ENCODE measurements at regions not wholly inside any gene's neighbourhood (a gene's known extent, or its start where the extent isn't known, plus 50 kb on each side); places are given as distances from the start of the nearest gene placed in this dataset.

DNA sequence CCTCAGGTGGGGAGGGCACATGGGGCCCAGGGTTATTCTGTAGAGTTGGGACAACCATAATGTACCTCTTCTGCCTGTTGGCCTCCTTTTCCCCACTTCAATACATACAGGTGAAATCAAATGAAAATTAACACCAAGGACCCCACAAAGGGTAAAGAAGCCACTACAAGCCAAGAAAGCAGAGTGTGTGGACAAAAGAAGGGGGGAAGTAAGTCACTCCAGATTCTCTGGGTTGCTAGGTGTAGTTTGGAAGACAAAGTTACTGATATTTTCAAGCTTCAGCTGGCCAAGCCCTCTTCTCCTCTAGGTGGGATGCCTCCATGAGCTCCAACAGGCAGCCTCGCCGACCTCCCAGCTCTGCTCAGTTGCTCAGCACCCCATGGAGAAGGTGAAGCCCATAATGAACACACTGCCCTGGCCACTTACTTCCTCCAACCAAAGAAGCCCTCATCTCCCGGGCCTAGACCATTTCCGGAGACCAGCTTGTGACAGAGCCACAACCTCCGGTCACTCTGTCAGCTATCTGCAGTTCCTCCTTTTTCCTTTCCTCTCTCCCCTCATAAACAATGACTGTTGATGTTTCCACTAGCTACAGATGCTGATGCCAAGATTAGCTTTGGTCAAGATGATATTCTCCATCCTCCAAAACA is 66.8 kb upstream of the MED4 start:
- no peaks in the 10 kb centered on the region for H3K27me3 ChIP-seq (ENCODE audit: control insufficient read depth in 3 of 3, insufficient read depth in 3 of 3, low read length in 3 of 3)
- 77 to 97% (median 88%) methylated on average over 5 of the region's 5 CpGs for WGBS, 3 donors
- peak overlapping the region in 1 of 3 donors; percentile 72 for H3K27ac ChIP-seq (ENCODE audit: low read depth in 1 of 3, low read length in 2 of 3)
- H3K9me3 ChIP-seq (ENCODE audit: control insufficient read depth in 2 of 2, insufficient read depth in 1 of 2, low read depth in 1 of 2, low read length in 1 of 2), result no peaks in the 10 kb centered on the region
- no peak overlapping the region for H3K4me3 ChIP-seq (ENCODE audit: low read depth in 1 of 3, low read length in 3 of 3)
- no peaks in the 10 kb centered on the region for H3K36me3 ChIP-seq (ENCODE audit: control insufficient read depth in 3 of 3, insufficient read depth in 2 of 3, low read depth in 1 of 3, low read length in 3 of 3)
- H3K4me1 ChIP-seq (ENCODE audit: control insufficient read depth in 3 of 3, insufficient read depth in 2 of 3, low read depth in 1 of 3, low read length in 2 of 3), result peaks cover 0 to 3% (median 0%) of the 10 kb centered on the region in 3 donors
- FAIRE-seq (no peak), DNase-seq (no peak)

DNA sequence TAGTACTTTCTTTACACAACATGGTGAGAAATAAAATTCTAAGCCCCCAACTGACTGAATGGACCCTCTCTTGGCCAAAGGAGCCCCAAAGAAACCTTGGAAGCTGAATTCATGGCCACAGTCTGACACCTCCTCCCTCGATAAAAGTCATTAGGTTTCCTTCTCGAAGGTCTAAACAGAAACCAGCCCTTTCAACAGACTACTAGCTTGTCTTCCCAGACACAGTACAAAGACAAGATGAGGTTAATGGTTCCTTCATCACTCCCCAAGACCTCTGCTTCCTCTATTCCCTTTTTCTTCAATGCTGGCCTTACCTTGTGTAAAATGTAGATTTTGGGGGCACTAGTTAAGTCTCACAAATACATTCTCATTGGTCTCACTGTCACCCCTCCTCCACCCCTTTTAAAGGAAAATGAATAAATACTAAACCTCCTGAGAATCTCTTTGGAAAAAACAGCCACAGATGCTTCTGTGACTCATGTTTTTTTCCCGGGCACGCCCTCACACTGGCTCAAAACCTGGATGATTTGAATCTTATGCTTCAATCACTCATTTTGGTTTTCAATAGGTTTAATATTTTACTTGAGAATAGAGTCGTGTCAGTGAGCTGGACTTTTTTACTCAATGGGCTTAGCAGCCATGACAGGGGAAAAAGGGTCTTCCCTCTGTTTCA is 65.8 kb upstream of the MED4 start:
- no peak for FAIRE-seq
- 62 to 71% (median 66%) methylated on average over 5 of the region's 5 CpGs for WGBS, 3 donors
- Histone ChIP-seq H3K27me3 (ENCODE audit: control insufficient read depth in 3 of 3, insufficient read depth in 3 of 3, low read length in 3 of 3) (no peaks in the 10 kb centered on the region), H3K27ac (ENCODE audit: low read depth in 1 of 3, low read length in 2 of 3) (peak overlapping the region in 2 of 3 donors; percentile 16 to 72), H3K4me1 (ENCODE audit: control insufficient read depth in 3 of 3, insufficient read depth in 2 of 3, low read depth in 1 of 3, low read length in 2 of 3) (peaks cover 0 to 3% (median 0%) of the 10 kb centered on the region in 3 donors), H3K36me3 (ENCODE audit: control insufficient read depth in 3 of 3, insufficient read depth in 2 of 3, low read depth in 1 of 3, low read length in 3 of 3) (no peaks in the 10 kb centered on the region), H3K4me3 (ENCODE audit: low read depth in 1 of 3, low read length in 3 of 3) (no peak overlapping the region), H3K9me3 (ENCODE audit: control insufficient read depth in 2 of 2, insufficient read depth in 1 of 2, low read depth in 1 of 2, low read length in 1 of 2) (no peaks in the 10 kb centered on the region)
- no peak for DNase-seq

DNA sequence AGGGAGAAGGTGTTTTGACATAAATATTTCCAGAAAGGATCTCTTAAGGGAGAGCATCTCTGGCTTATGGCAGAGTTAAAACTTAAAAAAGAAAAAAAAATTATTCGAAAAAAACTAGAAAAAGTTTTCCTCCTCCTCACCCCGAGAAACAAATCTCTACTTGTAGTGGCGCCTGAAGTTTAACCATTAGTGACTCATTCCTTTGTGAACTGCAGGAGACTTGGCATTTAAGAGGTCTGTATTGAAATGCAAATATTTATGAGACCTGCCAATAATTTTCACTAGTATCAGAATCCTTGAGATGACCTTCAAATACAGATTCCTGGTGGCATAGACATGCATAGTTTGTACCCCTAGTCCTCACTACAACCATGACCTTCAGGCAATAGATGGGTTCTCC is 64.9 kb upstream of the MED4 start:
- H3K36me3 ChIP-seq (ENCODE audit: control insufficient read depth in 3 of 3, insufficient read depth in 2 of 3, low read depth in 1 of 3, low read length in 3 of 3), result no peaks in the 10 kb centered on the region
- H3K4me1 ChIP-seq (ENCODE audit: control insufficient read depth in 3 of 3, insufficient read depth in 2 of 3, low read depth in 1 of 3, low read length in 2 of 3), result peaks cover 0 to 4% (median 0%) of the 10 kb centered on the region in 3 donors
- H3K4me3 ChIP-seq (ENCODE audit: low read depth in 1 of 3, low read length in 3 of 3), result no peak overlapping the region
- no peaks in the 10 kb centered on the region for H3K27me3 ChIP-seq (ENCODE audit: control insufficient read depth in 3 of 3, insufficient read depth in 3 of 3, low read length in 3 of 3)
- H3K9me3 ChIP-seq (ENCODE audit: control insufficient read depth in 2 of 2, insufficient read depth in 1 of 2, low read depth in 1 of 2, low read length in 1 of 2), result no peaks in the 10 kb centered on the region
- no peak for DNase-seq
- H3K27ac ChIP-seq (ENCODE audit: low read depth in 1 of 3, low read length in 2 of 3), result no peak overlapping the region
- 60 to 76% (median 68%) methylated on average over 3 of the region's 3 CpGs for WGBS, 3 donors
- no peak for FAIRE-seq

DNA sequence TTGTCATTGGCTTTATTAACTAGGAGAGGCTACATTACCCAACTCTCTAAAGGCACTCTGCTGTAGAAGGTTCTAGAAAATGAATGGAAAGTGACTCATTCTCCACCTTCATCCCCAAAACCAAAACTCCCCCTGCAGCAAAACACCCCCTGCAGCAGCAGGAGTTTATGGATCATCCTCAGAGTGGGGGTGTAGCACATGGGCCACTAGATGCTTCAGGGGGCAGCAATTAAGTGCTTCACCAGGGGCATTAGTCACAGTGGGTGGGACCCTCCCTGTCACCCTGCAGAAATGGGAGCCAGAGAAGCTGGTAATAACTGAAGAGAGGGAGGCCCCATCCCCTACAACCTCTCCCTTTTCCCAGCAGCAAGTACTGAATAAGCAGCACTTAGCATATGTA is 64.5 kb upstream of the MED4 start:
- Histone ChIP-seq H3K9me3 (ENCODE audit: control insufficient read depth in 2 of 2, insufficient read depth in 1 of 2, low read depth in 1 of 2, low read length in 1 of 2) (no peaks in the 10 kb centered on the region), H3K4me1 (ENCODE audit: control insufficient read depth in 3 of 3, insufficient read depth in 2 of 3, low read depth in 1 of 3, low read length in 2 of 3) (peaks cover 0 to 6% (median 0%) of the 10 kb centered on the region in 3 donors), H3K4me3 (ENCODE audit: low read depth in 1 of 3, low read length in 3 of 3) (no peak overlapping the region), H3K36me3 (ENCODE audit: control insufficient read depth in 3 of 3, insufficient read depth in 2 of 3, low read depth in 1 of 3, low read length in 3 of 3) (no peaks in the 10 kb centered on the region), H3K27me3 (ENCODE audit: control insufficient read depth in 3 of 3, insufficient read depth in 3 of 3, low read length in 3 of 3) (no peaks in the 10 kb centered on the region), H3K27ac (ENCODE audit: low read depth in 1 of 3, low read length in 2 of 3) (no peak overlapping the region)
- FAIRE-seq, result no peak
- DNase-seq, result no peak

DNA sequence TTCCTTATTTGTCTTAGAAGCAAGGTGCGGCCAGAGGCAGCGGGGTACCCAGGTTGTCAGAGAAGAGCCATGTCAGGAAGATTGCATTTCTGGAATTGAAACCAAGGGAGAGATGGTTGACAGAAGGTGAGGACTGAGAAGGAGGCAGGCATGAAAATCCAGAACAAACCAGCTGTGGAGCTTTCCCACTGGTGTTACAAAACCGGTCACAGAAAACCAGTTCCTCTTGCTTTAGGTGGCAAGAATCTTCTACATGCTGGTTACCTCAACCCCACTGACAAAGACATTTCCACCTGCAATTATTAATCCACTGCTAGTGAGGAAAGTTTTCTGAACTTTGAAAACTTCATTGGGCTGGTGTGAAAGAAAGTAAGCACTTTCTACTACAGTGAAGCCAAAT is 64.0 kb upstream of the MED4 start:
- no peaks in the 10 kb centered on the region for H3K27me3 ChIP-seq (ENCODE audit: control insufficient read depth in 3 of 3, insufficient read depth in 3 of 3, low read length in 3 of 3)
- no peaks in the 10 kb centered on the region for H3K9me3 ChIP-seq (ENCODE audit: control insufficient read depth in 2 of 2, insufficient read depth in 1 of 2, low read depth in 1 of 2, low read length in 1 of 2)
- 38 to 74% (median 64%) methylated on average over 3 of the region's 3 CpGs for WGBS, 3 donors
- DNase-seq, result no peak
- FAIRE-seq, result no peak
- H3K4me3 ChIP-seq (ENCODE audit: low read depth in 1 of 3, low read length in 3 of 3), result no peak overlapping the region
- peak overlapping the region in 1 of 3 donors; percentile 92 for H3K27ac ChIP-seq (ENCODE audit: low read depth in 1 of 3, low read length in 2 of 3)
- no peaks in the 10 kb centered on the region for H3K36me3 ChIP-seq (ENCODE audit: control insufficient read depth in 3 of 3, insufficient read depth in 2 of 3, low read depth in 1 of 3, low read length in 3 of 3)
- H3K4me1 ChIP-seq (ENCODE audit: control insufficient read depth in 3 of 3, insufficient read depth in 2 of 3, low read depth in 1 of 3, low read length in 2 of 3), result peaks cover 0 to 6% (median 0%) of the 10 kb centered on the region in 3 donors

DNA sequence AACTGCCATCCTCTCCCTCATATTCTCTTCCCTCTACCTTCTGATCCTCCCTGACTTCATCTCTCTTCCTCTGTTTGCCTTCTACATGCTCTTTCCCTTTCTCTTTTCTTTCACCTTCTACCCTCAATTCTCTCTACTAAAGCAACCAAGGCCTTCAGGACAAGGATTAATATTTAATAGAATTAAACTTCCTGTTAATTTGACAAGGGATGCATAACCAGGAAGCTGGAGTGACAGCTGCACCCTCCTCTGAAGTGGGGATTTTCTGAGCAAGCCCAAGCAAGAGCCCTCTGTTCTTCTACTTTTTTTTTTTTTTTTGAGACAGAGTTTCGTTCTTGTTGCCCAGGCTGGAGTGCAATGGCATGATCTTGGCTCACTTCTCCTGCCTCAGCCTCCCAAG is 63.4 kb upstream of the MED4 start:
- H3K27ac ChIP-seq (ENCODE audit: low read depth in 1 of 3, low read length in 2 of 3), result peak overlapping the region in 2 of 3 donors; percentile 72 to 92
- 17 to 38% (median 24%) methylated on average over 1 of the region's 1 CpG for WGBS, 3 donors
- FAIRE-seq (no peak), DNase-seq (peak; percentile 21 to 70)
- no peaks in the 10 kb centered on the region for H3K36me3 ChIP-seq (ENCODE audit: control insufficient read depth in 3 of 3, insufficient read depth in 2 of 3, low read depth in 1 of 3, low read length in 3 of 3)
- no peaks in the 10 kb centered on the region for H3K9me3 ChIP-seq (ENCODE audit: control insufficient read depth in 2 of 2, insufficient read depth in 1 of 2, low read depth in 1 of 2, low read length in 1 of 2)
- H3K27me3 ChIP-seq (ENCODE audit: control insufficient read depth in 3 of 3, insufficient read depth in 3 of 3, low read length in 3 of 3), result no peaks in the 10 kb centered on the region
- H3K4me3 ChIP-seq (ENCODE audit: low read depth in 1 of 3, low read length in 3 of 3), result no peak overlapping the region
- peaks cover 0 to 6% (median 0%) of the 10 kb centered on the region in 3 donors for H3K4me1 ChIP-seq (ENCODE audit: control insufficient read depth in 3 of 3, insufficient read depth in 2 of 3, low read depth in 1 of 3, low read length in 2 of 3)

DNA sequence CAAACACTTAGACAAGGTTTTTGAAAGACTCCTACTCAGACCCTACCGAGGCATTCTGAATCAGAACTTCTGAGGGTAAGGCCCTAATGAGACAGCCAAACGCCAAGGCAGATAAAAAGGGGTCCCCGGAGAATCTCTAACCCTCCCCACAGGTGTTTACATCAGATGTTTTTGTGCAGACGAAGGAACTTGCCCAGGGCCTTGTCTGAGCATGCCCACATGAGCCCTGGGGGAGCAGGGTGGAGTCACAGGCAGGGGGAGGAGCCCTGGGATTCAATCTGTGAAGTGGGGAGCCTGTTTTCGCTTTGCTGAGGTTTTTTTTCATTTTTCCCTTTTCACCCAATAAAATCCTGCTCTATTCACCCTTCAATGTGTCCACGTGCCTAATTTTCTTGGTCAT is 61.6 kb upstream of the MED4 start:
- H3K36me3 ChIP-seq (ENCODE audit: control insufficient read depth in 3 of 3, insufficient read depth in 2 of 3, low read depth in 1 of 3, low read length in 3 of 3), result no peaks in the 10 kb centered on the region
- 60 to 83% (median 66%) methylated on average over 6 of the region's 6 CpGs for WGBS, 3 donors
- FAIRE-seq (no peak), DNase-seq (peak in 1 of 2 donors; percentile 44)
- no peaks in the 10 kb centered on the region for H3K27me3 ChIP-seq (ENCODE audit: control insufficient read depth in 3 of 3, insufficient read depth in 3 of 3, low read length in 3 of 3)
- H3K27ac ChIP-seq (ENCODE audit: low read depth in 1 of 3, low read length in 2 of 3), result peak overlapping the region in 2 of 3 donors; percentile 5 to 84
- no peaks in the 10 kb centered on the region for H3K9me3 ChIP-seq (ENCODE audit: control insufficient read depth in 2 of 2, insufficient read depth in 1 of 2, low read depth in 1 of 2, low read length in 1 of 2)
- H3K4me3 ChIP-seq (ENCODE audit: low read depth in 1 of 3, low read length in 3 of 3), result no peak overlapping the region
- peaks cover 0 to 6% (median 0%) of the 10 kb centered on the region in 3 donors for H3K4me1 ChIP-seq (ENCODE audit: control insufficient read depth in 3 of 3, insufficient read depth in 2 of 3, low read depth in 1 of 3, low read length in 2 of 3)

DNA sequence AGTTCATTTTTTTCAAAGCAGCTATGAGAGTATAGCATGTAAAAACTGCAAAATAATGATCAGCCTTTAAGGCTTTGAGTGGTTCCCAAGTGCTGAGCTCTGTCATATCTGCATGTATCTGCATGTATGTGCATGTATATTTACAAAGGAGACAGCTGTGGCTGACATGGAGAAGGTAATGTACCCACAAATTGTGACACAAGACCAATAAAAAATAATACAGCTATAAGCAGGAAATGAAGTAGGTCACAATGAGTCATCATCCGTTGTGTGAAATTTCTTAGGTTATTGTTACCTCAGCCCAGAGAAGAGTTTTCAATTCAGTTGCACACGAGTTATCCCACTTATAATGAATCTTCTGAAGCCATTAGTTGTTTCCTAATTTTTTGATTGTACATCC is 60.9 kb upstream of the MED4 start:
- no peaks in the 10 kb centered on the region for H3K27me3 ChIP-seq (ENCODE audit: control insufficient read depth in 3 of 3, insufficient read depth in 3 of 3, low read length in 3 of 3)
- no peak overlapping the region for H3K4me3 ChIP-seq (ENCODE audit: low read depth in 1 of 3, low read length in 3 of 3)
- no peaks in the 10 kb centered on the region for H3K36me3 ChIP-seq (ENCODE audit: control insufficient read depth in 3 of 3, insufficient read depth in 2 of 3, low read depth in 1 of 3, low read length in 3 of 3)
- peak overlapping the region in 2 of 3 donors; percentile 55 to 73 for H3K27ac ChIP-seq (ENCODE audit: low read depth in 1 of 3, low read length in 2 of 3)
- FAIRE-seq, result peak; percentile 80
- 17 to 34% (median 18%) methylated on average over 2 of the region's 2 CpGs for WGBS, 3 donors
- peak; percentile 23 to 84 for DNase-seq
- no peaks in the 10 kb centered on the region for H3K9me3 ChIP-seq (ENCODE audit: control insufficient read depth in 2 of 2, insufficient read depth in 1 of 2, low read depth in 1 of 2, low read length in 1 of 2)
- H3K4me1 ChIP-seq (ENCODE audit: control insufficient read depth in 3 of 3, insufficient read depth in 2 of 3, low read depth in 1 of 3, low read length in 2 of 3), result peaks cover 0 to 6% (median 0%) of the 10 kb centered on the region in 3 donors

Measured in small intestine (tissue), 7 donors.